Cardiac fibroblast (primary cell): ENCODE measurements at regions not wholly inside any gene's neighbourhood (a gene's known extent, or its start where the extent isn't known, plus 50 kb on each side); places are given as distances from the start of the nearest gene placed in this dataset.
A peak's percentile ranks its signal among the peaks of the same experiment; 100 is the strongest.

ENCODE experiments used
- DNase-seq, 2 donors: peaks; one replicate each; pipeline versions ENCODE4 v3.0.0 to v3.0.0-alpha.2; 2010; ENCODE audit warnings: low read depth in 2 of 2
- H3K4me3 ChIP-seq, 2 donors: replicated peaks in 1 of 2; 1 replicate in 1 of 2; 2 replicates in 1 of 2; pipeline ENCODE4 v1.5.1; 2011; ENCODE audit warnings: low read depth in 2 of 2, low read length in 2 of 2, mild to moderate bottlenecking in 2 of 2, moderate library complexity in 1 of 2
- CTCF ChIP-seq: IDR thresholded peaks from one replicate; pipeline ENCODE4 v1.5.1; 2011; ENCODE audit warnings: low read depth, mild to moderate bottlenecking, low read length, inconsistent platforms

- DNase-seq = no peak
- no peak for TF ChIP-seq CTCF
- no peak overlapping the region for H3K4me3 ChIP-seq
Measured at GRCh38 chr16:49168126-49168525, 113.5 kb downstream of the CBLN1 start.

- no peak for TF ChIP-seq CTCF
- H3K4me3 ChIP-seq = no peak overlapping the region
- DNase-seq = no peak
Measured at GRCh38 chr16:49165025-49165424, 116.6 kb downstream of the CBLN1 start.

DNA sequence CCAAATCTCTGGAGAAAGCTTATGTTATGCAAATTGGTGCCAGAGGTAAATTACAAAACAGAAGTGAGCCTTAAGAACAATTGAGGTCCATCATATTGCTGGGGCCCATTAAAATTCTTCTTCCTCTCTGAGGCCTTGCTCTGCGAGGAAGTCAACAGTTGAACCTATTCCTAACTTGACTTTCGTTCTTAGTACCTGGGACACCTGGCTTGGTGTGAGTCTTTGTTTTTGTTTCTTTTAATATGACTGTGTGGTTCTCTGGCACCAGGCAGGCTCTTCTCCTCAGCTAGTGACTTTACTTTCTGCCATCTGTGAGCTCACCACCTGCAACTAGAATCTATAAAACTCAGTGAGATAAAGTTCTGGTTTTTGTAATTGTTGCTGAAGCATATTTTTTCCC is 120.4 kb downstream of the CBLN1 start:
- TF ChIP-seq CTCF = no peak
- no peak for DNase-seq
- H3K4me3 ChIP-seq = no peak overlapping the region

GRCh38 chr16:49158029-49158642 is 123.5 kb downstream of the CBLN1 start:
- TF ChIP-seq CTCF = no peak
- peak; percentile 1 to 25 for DNase-seq
- H3K4me3 ChIP-seq = no peak overlapping the region

DNA sequence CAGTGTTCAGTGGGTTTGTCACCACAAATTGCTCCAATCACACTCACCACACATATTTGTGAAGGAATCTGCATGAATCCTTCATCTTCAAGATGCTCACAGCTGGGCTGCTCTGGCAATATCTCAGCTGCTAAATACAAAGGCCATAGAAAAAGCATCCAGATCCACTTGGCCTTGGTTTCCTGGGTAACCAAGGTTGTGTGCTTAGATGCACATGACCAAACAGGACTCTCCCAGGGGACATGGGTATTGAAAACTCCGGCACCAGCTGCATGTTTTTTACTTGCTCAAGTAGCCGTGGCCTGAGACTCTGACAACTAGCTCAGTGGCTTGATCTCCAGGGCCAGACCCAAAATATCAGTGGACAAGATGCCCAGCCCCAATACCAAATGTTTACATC is 131.3 kb downstream of the CBLN1 start:
- no peak for TF ChIP-seq CTCF
- DNase-seq = no peak
- no peak overlapping the region for H3K4me3 ChIP-seq

DNA sequence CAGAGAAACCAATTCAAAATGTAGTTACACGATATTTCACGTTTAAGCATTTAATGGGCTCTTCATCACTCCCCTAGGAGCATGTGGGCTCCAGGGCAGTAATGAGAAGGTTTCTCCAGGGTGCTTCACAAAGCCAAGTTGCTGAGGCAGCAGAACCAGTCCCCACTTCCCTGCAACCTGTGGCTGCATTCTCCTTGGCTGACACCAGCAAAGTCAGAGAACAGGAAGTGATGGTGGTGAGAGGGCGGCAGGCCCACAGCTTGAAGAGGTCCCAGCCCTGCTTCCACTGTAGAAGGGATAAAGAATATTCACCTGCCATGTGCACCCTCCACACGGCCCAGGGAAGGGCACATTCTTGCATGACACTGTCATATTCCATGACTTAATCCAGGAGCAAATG is 133.2 kb downstream of the CBLN1 start:
- no peak for TF ChIP-seq CTCF
- no peak overlapping the region for H3K4me3 ChIP-seq
- DNase-seq = no peak

DNA sequence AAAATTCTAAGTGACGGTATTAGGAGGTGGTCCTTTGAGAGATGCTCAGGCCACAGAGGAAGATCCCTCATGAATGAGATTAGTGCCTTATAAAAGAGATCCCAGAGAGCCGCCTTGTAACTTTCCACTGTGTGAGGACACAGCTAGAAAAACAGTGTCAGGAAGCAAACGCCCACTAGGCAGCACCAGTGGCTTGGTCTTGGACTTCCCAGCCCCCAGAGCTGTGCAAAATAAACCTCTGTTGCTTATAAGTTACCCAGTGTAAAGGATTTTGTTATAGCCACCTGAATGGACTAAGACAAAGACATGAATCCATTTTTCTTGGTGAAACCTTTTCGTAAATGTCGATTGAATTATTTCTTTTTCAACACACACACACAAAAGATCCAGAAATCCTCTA is 141.0 kb downstream of the CBLN1 start:
- no peak overlapping the region for H3K4me3 ChIP-seq
- no peak for DNase-seq
- TF ChIP-seq CTCF = no peak
